ENCODE measurements at regions not wholly inside any gene's neighbourhood (a gene's known extent, or its start where the extent isn't known, plus 50 kb on each side); places are given as distances from the start of the nearest gene placed in this dataset.
A peak's percentile ranks its signal among the peaks of the same experiment; 100 is the strongest.
"Not testable (repeated sequence)": the region's sequence is repeated elsewhere in the genome, so short reads cannot be mapped to it uniquely, and the experiment has no call there.

- TF ChIP-seq EZH2 (IDR thresholded peaks at IDR 0.05; ENCODE audit: insufficient read depth, poor library complexity, severe bottlenecking) (no peak), EZH2phosphoT487 (IDR thresholded peaks at IDR 0.05; ENCODE audit: insufficient read depth, low read depth) (no peak)
- no peak overlapping the region for H3K4me3 ChIP-seq
- H3K9ac ChIP-seq: no peak overlapping the region
- H3K79me2 ChIP-seq (ENCODE audit: insufficient read depth): no peaks in the 10 kb centered on the region
- H3K27me3 ChIP-seq (replicated peaks; ENCODE audit: insufficient read depth): no peaks in the 10 kb centered on the region; the same call in 1 of the 2 replicates
- no peaks in the 10 kb centered on the region for H3K4me1 ChIP-seq (ENCODE audit: insufficient read depth)
- H3K9me2 ChIP-seq (ENCODE audit: insufficient read depth): no peaks in the 10 kb centered on the region
- H4K20me1 ChIP-seq (ENCODE audit: insufficient read depth): no peaks in the 10 kb centered on the region
- peak; percentile 10 for DNase-seq
- no peak overlapping the region for H3K4me2 ChIP-seq (ENCODE audit: unreplicated experiment)
- H2AFZ ChIP-seq: no peak overlapping the region
- 57 to 60% methylated on average over 4 of the region's 4 CpGs for WGBS, 2 experiments (ENCODE audit: low coverage in 1 of 2, low lambda C conversion rate in 2 of 2, missing lambda C conversion rate in 2 of 2)
- in situ Hi-C loops (cut with MboI): no loop called here
- H3K9me3 ChIP-seq (ENCODE audit: low read depth): no peaks in the 10 kb centered on the region
- H3K27ac ChIP-seq: no peak overlapping the region
- H3K36me3 ChIP-seq (ENCODE audit: low read depth): no peaks in the 10 kb centered on the region
- H3F3A ChIP-seq (ENCODE audit: insufficient read depth): no peaks in the 10 kb centered on the region
These were observed 203.4 kb upstream of the SPAG17 start for GRCh38 chr1:118388301-118388959.

- Histone ChIP-seq H2AFZ (no peak overlapping the region), H3K4me1 (ENCODE audit: insufficient read depth) (no peaks in the 10 kb centered on the region), H3K36me3 (ENCODE audit: low read depth) (no peaks in the 10 kb centered on the region), H4K20me1 (ENCODE audit: insufficient read depth) (no peaks in the 10 kb centered on the region; the same call in 1 of the 2 replicates), H3K9me3 (ENCODE audit: low read depth) (no peaks in the 10 kb centered on the region), H3K27ac (no peak overlapping the region), H3K9ac (no peak overlapping the region), H3K4me2 (ENCODE audit: unreplicated experiment) (no peak overlapping the region), H3K27me3 (replicated peaks; ENCODE audit: insufficient read depth) (no peaks in the 10 kb centered on the region; the same call in 1 of the 2 replicates), H3K9me2 (ENCODE audit: insufficient read depth) (no peaks in the 10 kb centered on the region), H3K79me2 (ENCODE audit: insufficient read depth) (no peaks in the 10 kb centered on the region), H3F3A (ENCODE audit: insufficient read depth) (no peaks in the 10 kb centered on the region), H3K4me3 (no peak overlapping the region)
- no peak for DNase-seq
- 0 to 10% methylated on average over 1 of the region's 1 CpG for WGBS, 2 experiments (ENCODE audit: low coverage in 1 of 2, low lambda C conversion rate in 2 of 2, missing lambda C conversion rate in 2 of 2)
- TF ChIP-seq EZH2phosphoT487 (IDR thresholded peaks at IDR 0.05; ENCODE audit: insufficient read depth, low read depth): no peak
- TF ChIP-seq EZH2 (IDR thresholded peaks at IDR 0.05; ENCODE audit: insufficient read depth, poor library complexity, severe bottlenecking): no peak
- in situ Hi-C loops (cut with MboI): no loop called here
These were observed 196.3 kb upstream of the SPAG17 start for GRCh38 chr1:118381197-118381869.

GRCh38 chr1:118377183-118377582, 192.2 kb upstream of the SPAG17 start:
- H3K4me3 ChIP-seq; H3K9me3 ChIP-seq (ENCODE audit: low read depth); H3K79me2 ChIP-seq (ENCODE audit: insufficient read depth); H3K9ac ChIP-seq; H3K36me3 ChIP-seq (ENCODE audit: low read depth); DNase-seq; in situ Hi-C loops (cut with MboI); H4K20me1 ChIP-seq (ENCODE audit: insufficient read depth); H3K27me3 ChIP-seq (replicated peaks; ENCODE audit: insufficient read depth); H3K9me2 ChIP-seq (ENCODE audit: insufficient read depth); H3K4me1 ChIP-seq (ENCODE audit: insufficient read depth); H3F3A ChIP-seq (ENCODE audit: insufficient read depth); H3K4me2 ChIP-seq (ENCODE audit: unreplicated experiment); H2AFZ ChIP-seq; H3K27ac ChIP-seq: not testable (repeated sequence)
- WGBS, 2 experiments (ENCODE audit: low coverage in 1 of 2, low lambda C conversion rate in 2 of 2, missing lambda C conversion rate in 2 of 2): 70 to 73% methylated on average over 2 of the region's 2 CpGs

- Histone ChIP-seq H2AFZ (no peak overlapping the region), H3K79me2 (ENCODE audit: insufficient read depth) (no peaks in the 10 kb centered on the region), H3K36me3 (ENCODE audit: low read depth) (no peaks in the 10 kb centered on the region), H3K4me1 (ENCODE audit: insufficient read depth) (no peaks in the 10 kb centered on the region), H3K27ac (no peak overlapping the region), H4K20me1 (ENCODE audit: insufficient read depth) (no peaks in the 10 kb centered on the region), H3F3A (ENCODE audit: insufficient read depth) (peaks cover 2% of the 10 kb centered on the region; the same call in 1 of the 2 replicates), H3K27me3 (replicated peaks; ENCODE audit: insufficient read depth) (no peaks in the 10 kb centered on the region), H3K9me2 (ENCODE audit: insufficient read depth) (no peaks in the 10 kb centered on the region), H3K4me2 (ENCODE audit: unreplicated experiment) (no peak overlapping the region), H3K9me3 (ENCODE audit: low read depth) (peaks cover 5% of the 10 kb centered on the region), H3K4me3 (no peak overlapping the region), H3K9ac (no peak overlapping the region)
- DNase-seq: no peak
- no peak for TF ChIP-seq EZH2 (IDR thresholded peaks at IDR 0.05; ENCODE audit: insufficient read depth, poor library complexity, severe bottlenecking)
- no peak for TF ChIP-seq EZH2phosphoT487 (IDR thresholded peaks at IDR 0.05; ENCODE audit: insufficient read depth, low read depth)
- in situ Hi-C loops (cut with MboI): no loop called here
These were observed 186.6 kb upstream of the SPAG17 start for GRCh38 chr1:118371612-118372011.

GRCh38 chr1:118370861-118371260, 185.8 kb upstream of the SPAG17 start:
- H2AFZ ChIP-seq: no peak overlapping the region
- DNase-seq: no peak
- H4K20me1 ChIP-seq (ENCODE audit: insufficient read depth): no peaks in the 10 kb centered on the region
- no peaks in the 10 kb centered on the region for H3K9me2 ChIP-seq (ENCODE audit: insufficient read depth)
- H3F3A ChIP-seq (ENCODE audit: insufficient read depth): peaks cover 10% of the 10 kb centered on the region; the same call in 1 of the 2 replicates
- no peaks in the 10 kb centered on the region for H3K4me1 ChIP-seq (ENCODE audit: insufficient read depth)
- no peak overlapping the region for H3K4me2 ChIP-seq (ENCODE audit: unreplicated experiment)
- no peaks in the 10 kb centered on the region for H3K27me3 ChIP-seq (replicated peaks; ENCODE audit: insufficient read depth)
- H3K36me3 ChIP-seq (ENCODE audit: low read depth): no peaks in the 10 kb centered on the region
- no peak overlapping the region for H3K27ac ChIP-seq
- in situ Hi-C loops (cut with MboI): no loop called here
- H3K4me3 ChIP-seq: no peak overlapping the region
- peaks cover 5% of the 10 kb centered on the region for H3K9me3 ChIP-seq (ENCODE audit: low read depth)
- H3K79me2 ChIP-seq (ENCODE audit: insufficient read depth): no peaks in the 10 kb centered on the region
- H3K9ac ChIP-seq: no peak overlapping the region
- TF ChIP-seq EZH2 (IDR thresholded peaks at IDR 0.05; ENCODE audit: insufficient read depth, poor library complexity, severe bottlenecking) (no peak), EZH2phosphoT487 (IDR thresholded peaks at IDR 0.05; ENCODE audit: insufficient read depth, low read depth) (no peak)

All from GM23248 (cell line).